ENCODE measurements at regions not wholly inside any gene's neighbourhood (a gene's known extent, or its start where the extent isn't known, plus 50 kb on each side); places are given as distances from the start of the nearest gene placed in this dataset.

GRCh38 chrX:68942104-68942503 is 113.3 kb downstream of the EFNB1 start:
- TF ChIP-seq POLR2AphosphoS5 (IDR thresholded peaks at IDR 0.05; ENCODE audit: low read depth, low read length) (no peak), NRF1 (IDR thresholded peaks at IDR 0.05; ENCODE audit: low read depth, low read length) (no peak), CTCF (IDR thresholded peaks at IDR 0.05) (no peak), MEF2A (IDR thresholded peaks at IDR 0.05; ENCODE audit: borderline replicate concordance, low read depth) (no peak), SIN3A (IDR thresholded peaks at IDR 0.05; ENCODE audit: borderline replicate concordance, low read depth, low read length) (no peak), REST (IDR thresholded peaks at IDR 0.05; ENCODE audit: low read depth, low read length) (no peak)

Data from SK-N-SH (cell line).